Subcutaneous abdominal adipose tissue (tissue), 5 donors: ENCODE measurements at regions not wholly inside any gene's neighbourhood (a gene's known extent, or its start where the extent isn't known, plus 50 kb on each side); places are given as distances from the start of the nearest gene placed in this dataset.

ENCODE experiments used
- H3K27ac ChIP-seq: one replicate; pipeline ENCODE4 v1.7.0; 2013; ENCODE audit warnings: low read depth, mild to moderate bottlenecking, inconsistent platforms, low read length, moderate library complexity
- H3K27me3 ChIP-seq, 5 donors: one replicate each; pipeline ENCODE4 v1.7.0; 2013; ENCODE audit warnings: low read length in 5 of 5, inconsistent platforms in 1 of 5; ENCODE audit not compliant: control insufficient read depth in 5 of 5, insufficient read depth in 4 of 5
- H3K36me3 ChIP-seq, 5 donors: one replicate each; pipeline ENCODE4 v1.7.0; 2013; ENCODE audit warnings: low read length in 5 of 5; ENCODE audit not compliant: control insufficient read depth in 5 of 5, insufficient read depth in 5 of 5
- H3K4me1 ChIP-seq, 5 donors: one replicate each; pipeline ENCODE4 v1.7.0; 2013; ENCODE audit warnings: low read length in 5 of 5, mild to moderate bottlenecking in 3 of 5, moderate library complexity in 1 of 5; ENCODE audit not compliant: control insufficient read depth in 5 of 5, insufficient read depth in 5 of 5
- H3K4me3 ChIP-seq, 5 donors: one replicate each; pipeline ENCODE4 v1.7.0; 2013; ENCODE audit warnings: low read length in 5 of 5, low read depth in 1 of 5
- H3K9ac ChIP-seq, 5 donors: one replicate each; pipeline ENCODE4 v1.7.0; 2013; ENCODE audit warnings: low read length in 5 of 5, mild to moderate bottlenecking in 4 of 5, moderate library complexity in 3 of 5
- H3K9me3 ChIP-seq, 5 donors: one replicate each; pipeline ENCODE4 v1.7.0; 2013; ENCODE audit warnings: low read length in 5 of 5; ENCODE audit not compliant: control insufficient read depth in 5 of 5
- donor health status: healthy.
- donor health status: healthy.
- donor health status: healthy.
- donor health status: healthy.
- donor health status: healthy.

GRCh38 chr5:2486373-2486772 is 265.1 kb downstream of the IRX2 start:
- H3K4me3 ChIP-seq, result no peak overlapping the region
- no peak overlapping the region for H3K27ac ChIP-seq
- H3K4me1 ChIP-seq, result no peaks in the 10 kb centered on the region
- no peaks in the 10 kb centered on the region for H3K36me3 ChIP-seq
- H3K9ac ChIP-seq, result no peak overlapping the region
- peaks cover 0 to 26% (median 9%) of the 10 kb centered on the region in 5 donors for H3K9me3 ChIP-seq
- H3K27me3 ChIP-seq, result no peaks in the 10 kb centered on the region

- no peak overlapping the region for H3K4me3 ChIP-seq
- H3K9ac ChIP-seq, result no peak overlapping the region
- no peaks in the 10 kb centered on the region for H3K4me1 ChIP-seq
- H3K27me3 ChIP-seq, result no peaks in the 10 kb centered on the region
- peaks cover 0 to 31% (median 13%) of the 10 kb centered on the region in 5 donors for H3K9me3 ChIP-seq
- H3K36me3 ChIP-seq, result no peaks in the 10 kb centered on the region
- H3K27ac ChIP-seq, result no peak overlapping the region
These were observed 268.7 kb downstream of the IRX2 start for GRCh38 chr5:2482778-2483177.

DNA sequence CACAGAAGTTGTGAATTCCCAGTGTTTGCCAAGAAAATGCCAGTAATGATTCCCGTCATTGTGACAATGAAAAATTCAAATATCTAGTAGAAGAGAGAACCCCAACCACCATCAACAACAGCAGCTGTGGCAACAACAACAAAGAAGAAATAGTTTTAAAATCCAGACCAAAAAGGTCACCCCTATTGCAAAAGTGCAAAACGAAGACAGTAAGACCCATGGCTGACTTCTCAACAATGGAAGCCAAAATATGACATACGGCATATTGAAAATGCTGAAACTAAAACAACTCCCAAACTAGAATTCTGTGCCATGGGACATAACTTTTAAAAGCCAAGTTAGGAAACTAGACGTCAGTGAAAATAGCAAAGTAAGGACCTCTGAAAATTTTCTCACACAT is 270.6 kb downstream of the IRX2 start:
- no peak overlapping the region for H3K27ac ChIP-seq
- peaks cover 0 to 3% (median 2%) of the 10 kb centered on the region in 5 donors for H3K27me3 ChIP-seq
- peaks cover 0 to under 1% (median 0%) of the 10 kb centered on the region in 5 donors for H3K4me1 ChIP-seq
- H3K36me3 ChIP-seq, result no peaks in the 10 kb centered on the region
- H3K9ac ChIP-seq, result no peak overlapping the region
- no peak overlapping the region for H3K4me3 ChIP-seq
- H3K9me3 ChIP-seq, result peaks cover 0 to 26% (median 10%) of the 10 kb centered on the region in 5 donors

DNA sequence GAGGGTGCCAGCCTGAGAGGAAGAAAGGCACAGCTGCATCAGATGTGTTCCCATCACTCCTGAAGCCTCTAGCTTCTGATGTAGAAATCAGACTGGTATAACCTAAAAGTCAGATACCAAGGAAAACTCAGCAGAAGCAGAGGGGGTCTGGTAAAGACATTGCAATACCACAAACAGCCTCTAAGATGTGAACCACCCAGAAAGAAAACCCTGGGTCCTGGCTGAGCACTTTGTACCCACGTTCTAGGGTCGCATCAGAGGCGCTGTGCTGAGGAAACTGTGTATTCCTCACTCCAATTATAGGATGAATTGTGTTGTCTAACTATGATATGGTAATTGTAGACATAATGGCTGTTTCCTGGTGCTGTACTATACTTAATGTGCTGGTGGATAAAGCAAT is 275.6 kb downstream of the IRX2 start:
- no peak overlapping the region for H3K9ac ChIP-seq
- H3K4me3 ChIP-seq, result no peak overlapping the region
- H3K27me3 ChIP-seq, result peaks cover 0 to 10% (median 3%) of the 10 kb centered on the region in 5 donors
- no peak overlapping the region for H3K27ac ChIP-seq
- H3K36me3 ChIP-seq, result no peaks in the 10 kb centered on the region
- peaks cover 0 to 3% (median 0%) of the 10 kb centered on the region in 5 donors for H3K4me1 ChIP-seq
- peaks cover 0 to 6% (median 3%) of the 10 kb centered on the region in 5 donors for H3K9me3 ChIP-seq

GRCh38 chr5:2472670-2473069 is 278.8 kb downstream of the IRX2 start:
- no peaks in the 10 kb centered on the region for H3K36me3 ChIP-seq
- H3K4me1 ChIP-seq, result peaks cover 0 to 3% (median 0%) of the 10 kb centered on the region in 5 donors

DNA sequence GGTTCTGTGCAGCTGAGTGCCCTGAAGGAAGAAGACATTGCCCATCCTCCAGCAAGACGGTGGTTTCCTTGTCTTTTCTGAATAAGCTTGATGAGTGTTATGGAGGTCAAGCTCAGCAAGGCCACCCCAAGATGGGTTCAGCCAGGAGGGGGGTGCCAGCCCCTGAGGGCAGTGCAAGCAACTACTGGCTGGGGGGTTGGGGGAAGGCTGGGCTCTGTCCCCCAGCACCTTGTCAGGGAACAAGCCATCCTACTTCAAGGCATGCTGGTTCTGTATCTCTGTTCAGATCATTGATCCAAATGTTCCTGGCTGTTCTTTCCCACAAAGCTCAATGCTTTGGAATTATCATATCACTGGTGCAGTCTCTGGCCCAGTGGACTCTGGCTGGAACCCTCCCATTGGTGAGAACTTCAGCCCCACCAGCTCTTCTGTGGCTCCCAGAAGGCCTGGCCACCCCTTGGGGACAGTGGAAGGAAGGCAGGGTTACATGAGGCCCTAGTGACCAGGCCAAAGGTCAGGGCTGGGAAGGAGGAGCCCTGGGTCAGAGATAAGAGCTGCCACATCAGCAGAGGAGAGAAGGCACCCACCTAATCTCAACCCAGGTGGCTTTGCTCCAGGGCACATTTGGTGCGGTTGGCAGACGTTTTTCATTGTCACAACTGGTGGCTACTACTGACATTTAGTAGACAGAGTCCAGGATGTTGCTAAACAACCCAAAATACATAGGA is 280.2 kb downstream of the IRX2 start:
- Histone ChIP-seq H3K27ac (no peak overlapping the region), H3K9ac (no peak overlapping the region), H3K36me3 (no peaks in the 10 kb centered on the region), H3K4me1 (peaks cover 0 to 3% (median 0%) of the 10 kb centered on the region in 5 donors), H3K4me3 (no peak overlapping the region), H3K9me3 (no peaks in the 10 kb centered on the region), H3K27me3 (peaks cover 0 to 10% (median 2%) of the 10 kb centered on the region in 5 donors)

More at GRCh38 chr5:2472670-2473069, 278.8 kb downstream of the IRX2 start:
- H3K4me3 ChIP-seq, result no peak overlapping the region
- H3K27ac ChIP-seq, result no peak overlapping the region
- peaks cover 0 to 10% (median 4%) of the 10 kb centered on the region in 5 donors for H3K27me3 ChIP-seq
- H3K9ac ChIP-seq, result no peak overlapping the region
- peaks cover 0 to 3% (median 0%) of the 10 kb centered on the region in 5 donors for H3K9me3 ChIP-seq

DNA sequence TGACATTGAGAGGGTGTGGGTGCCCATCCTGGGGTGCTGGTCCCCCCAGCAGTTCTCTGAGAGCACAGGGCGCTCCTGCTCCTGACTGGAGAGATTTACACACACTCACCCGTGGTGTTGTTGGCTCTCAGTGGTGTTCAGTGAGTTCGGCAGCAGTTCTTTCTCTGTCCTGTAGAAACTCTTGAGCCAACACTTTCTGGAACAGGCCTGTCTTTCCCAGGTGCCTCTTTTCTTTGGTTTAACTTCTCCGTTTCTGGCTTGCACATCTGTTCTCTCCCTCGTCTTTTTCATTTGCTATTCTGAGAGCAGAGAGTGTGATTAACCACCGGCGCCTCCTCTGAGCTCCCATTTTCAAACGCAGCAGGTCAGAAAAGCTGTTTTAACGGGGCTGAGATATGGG is 284.5 kb downstream of the IRX2 start:
- H3K4me3 ChIP-seq, result no peak overlapping the region
- no peak overlapping the region for H3K9ac ChIP-seq
- peaks cover 0 to 7% (median 2%) of the 10 kb centered on the region in 5 donors for H3K27me3 ChIP-seq
- H3K9me3 ChIP-seq, result no peaks in the 10 kb centered on the region
- H3K4me1 ChIP-seq, result no peaks in the 10 kb centered on the region
- no peaks in the 10 kb centered on the region for H3K36me3 ChIP-seq
- H3K27ac ChIP-seq, result no peak overlapping the region

DNA sequence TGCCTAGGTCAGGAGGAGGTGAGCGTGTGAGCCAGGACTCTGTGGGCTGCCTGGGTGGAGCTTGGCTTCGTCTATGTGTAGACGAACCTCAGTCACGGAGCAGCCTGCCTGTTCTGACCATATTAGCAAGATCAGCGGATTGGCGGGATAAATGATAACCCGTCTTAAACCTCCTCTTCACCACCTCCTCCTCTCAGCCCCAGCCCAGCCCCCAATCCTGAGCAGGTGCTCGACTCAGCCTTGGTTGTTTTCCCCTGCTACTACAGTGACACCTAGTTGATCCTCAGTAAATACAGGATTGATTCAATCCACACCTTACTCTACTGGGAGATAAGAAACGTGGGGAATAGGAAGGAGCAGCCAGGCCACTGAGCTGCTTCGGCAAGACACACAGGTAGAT is 286.1 kb downstream of the IRX2 start:
- Histone ChIP-seq H3K4me3 (no peak overlapping the region), H3K4me1 (no peaks in the 10 kb centered on the region), H3K9me3 (no peaks in the 10 kb centered on the region), H3K9ac (no peak overlapping the region), H3K27ac (no peak overlapping the region), H3K27me3 (peaks cover 0 to 7% (median 0%) of the 10 kb centered on the region in 5 donors), H3K36me3 (no peaks in the 10 kb centered on the region)

DNA sequence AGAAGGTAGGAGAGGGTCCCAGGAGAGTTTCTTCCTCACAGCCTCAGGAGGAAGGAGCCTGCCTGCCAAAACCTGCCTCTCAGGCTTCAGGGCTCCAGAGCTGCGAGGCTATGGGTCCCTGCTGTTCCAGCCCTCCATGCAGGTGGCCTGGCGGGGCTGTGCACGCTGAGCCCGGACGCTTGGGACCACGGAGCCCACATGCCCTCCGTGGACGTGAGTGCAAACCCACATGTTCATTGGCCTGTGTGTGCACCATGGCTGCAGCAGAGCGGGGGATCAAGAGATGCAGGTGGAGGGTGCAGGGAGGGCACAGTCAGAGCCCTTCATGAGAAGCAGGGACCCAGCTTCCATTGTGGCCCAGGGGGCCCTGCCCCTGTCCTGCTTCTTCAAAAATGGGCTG is 287.3 kb downstream of the IRX2 start:
- peaks cover 0 to 4% (median 0%) of the 10 kb centered on the region in 5 donors for H3K9me3 ChIP-seq
- H3K27ac ChIP-seq, result no peak overlapping the region
- H3K4me1 ChIP-seq, result no peaks in the 10 kb centered on the region
- H3K36me3 ChIP-seq, result no peaks in the 10 kb centered on the region
- H3K4me3 ChIP-seq, result no peak overlapping the region
- H3K9ac ChIP-seq, result no peak overlapping the region
- peaks cover 0 to 5% (median 0%) of the 10 kb centered on the region in 5 donors for H3K27me3 ChIP-seq
